DND-41 (cell line): ENCODE measurements at regions not wholly inside any gene's neighbourhood (a gene's known extent, or its start where the extent isn't known, plus 50 kb on each side); places are given as distances from the start of the nearest gene placed in this dataset.

Experiments
- EZH2 ChIP-seq: IDR thresholded peaks from 3 replicates; pipeline ENCODE4 v1.6.1; 2012; ENCODE audit warnings: borderline replicate concordance, low read depth, mild to moderate bottlenecking, moderate library complexity, low read length, inconsistent platforms; ENCODE audit not compliant: severe bottlenecking
- TF ChIP-seq, protein P1 (sequence below): IDR thresholded peaks from 2 replicates; pipeline ENCODE4 v1.5.1; 2012; ENCODE audit warnings: borderline replicate concordance, low read length, moderate library complexity, mild to moderate bottlenecking; ENCODE audit not compliant: poor library complexity, severe bottlenecking; ENCODE audit errors: extremely low read depth

DNA sequence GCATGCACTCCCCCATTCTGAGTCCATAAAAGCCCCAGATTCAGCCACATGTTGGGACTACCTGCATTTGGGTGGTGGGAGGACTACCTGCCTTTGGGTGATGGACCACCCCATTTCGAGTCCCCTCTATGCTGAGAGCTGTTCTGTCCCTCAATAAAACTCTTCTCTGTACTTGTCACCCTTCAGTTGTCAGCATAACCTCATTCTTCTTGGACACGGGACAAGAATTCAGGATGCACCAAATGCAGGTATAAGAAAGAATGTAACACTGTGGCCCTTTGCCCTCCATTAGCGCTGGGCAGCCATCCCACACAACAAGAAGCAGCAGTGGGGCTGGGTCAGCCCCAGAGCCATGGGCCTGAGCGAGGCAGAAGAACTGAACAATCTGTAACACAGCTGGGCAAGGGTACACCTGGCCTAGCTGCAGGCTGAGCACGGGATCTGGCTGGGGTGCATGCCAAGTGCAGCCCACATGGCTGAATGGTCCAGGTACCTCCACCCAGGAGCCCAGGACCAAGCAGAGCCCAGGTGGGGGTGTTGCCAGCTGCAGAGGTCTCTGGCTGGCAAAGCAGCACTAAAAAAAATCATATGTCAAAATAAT lies 1344.3 kb upstream of the LRRTM3 start:
- no peak for TF ChIP-seq EZH2
- TF ChIP-seq, protein P1, sequence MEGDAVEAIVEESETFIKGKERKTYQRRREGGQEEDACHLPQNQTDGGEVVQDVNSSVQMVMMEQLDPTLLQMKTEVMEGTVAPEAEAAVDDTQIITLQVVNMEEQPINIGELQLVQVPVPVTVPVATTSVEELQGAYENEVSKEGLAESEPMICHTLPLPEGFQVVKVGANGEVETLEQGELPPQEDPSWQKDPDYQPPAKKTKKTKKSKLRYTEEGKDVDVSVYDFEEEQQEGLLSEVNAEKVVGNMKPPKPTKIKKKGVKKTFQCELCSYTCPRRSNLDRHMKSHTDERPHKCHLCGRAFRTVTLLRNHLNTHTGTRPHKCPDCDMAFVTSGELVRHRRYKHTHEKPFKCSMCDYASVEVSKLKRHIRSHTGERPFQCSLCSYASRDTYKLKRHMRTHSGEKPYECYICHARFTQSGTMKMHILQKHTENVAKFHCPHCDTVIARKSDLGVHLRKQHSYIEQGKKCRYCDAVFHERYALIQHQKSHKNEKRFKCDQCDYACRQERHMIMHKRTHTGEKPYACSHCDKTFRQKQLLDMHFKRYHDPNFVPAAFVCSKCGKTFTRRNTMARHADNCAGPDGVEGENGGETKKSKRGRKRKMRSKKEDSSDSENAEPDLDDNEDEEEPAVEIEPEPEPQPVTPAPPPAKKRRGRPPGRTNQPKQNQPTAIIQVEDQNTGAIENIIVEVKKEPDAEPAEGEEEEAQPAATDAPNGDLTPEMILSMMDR, result no peak
